ENCODE measurements at regions not wholly inside any gene's neighbourhood (a gene's known extent, or its start where the extent isn't known, plus 50 kb on each side); places are given as distances from the start of the nearest gene placed in this dataset.

DNA sequence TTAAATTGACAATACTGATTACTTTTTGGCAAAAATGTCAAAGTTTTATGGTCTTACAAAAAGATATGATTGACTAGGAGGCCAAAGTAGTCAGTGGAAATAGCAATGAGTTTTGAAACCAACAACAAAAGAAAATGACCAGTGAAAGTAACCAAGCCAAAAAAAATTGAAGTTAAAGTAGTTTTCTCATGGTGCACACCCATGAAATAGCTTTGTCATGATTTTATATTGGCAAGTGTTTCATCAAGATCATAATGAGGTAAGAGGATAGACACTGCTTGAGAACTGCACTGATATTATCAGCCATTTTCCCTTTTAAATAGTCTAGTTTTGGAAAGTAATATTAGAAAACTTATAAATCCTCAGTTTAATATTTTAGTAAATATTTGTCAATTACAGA, 206.2 kb upstream of the ADAMTS5 start:
- no peak for DNase-seq

DNA sequence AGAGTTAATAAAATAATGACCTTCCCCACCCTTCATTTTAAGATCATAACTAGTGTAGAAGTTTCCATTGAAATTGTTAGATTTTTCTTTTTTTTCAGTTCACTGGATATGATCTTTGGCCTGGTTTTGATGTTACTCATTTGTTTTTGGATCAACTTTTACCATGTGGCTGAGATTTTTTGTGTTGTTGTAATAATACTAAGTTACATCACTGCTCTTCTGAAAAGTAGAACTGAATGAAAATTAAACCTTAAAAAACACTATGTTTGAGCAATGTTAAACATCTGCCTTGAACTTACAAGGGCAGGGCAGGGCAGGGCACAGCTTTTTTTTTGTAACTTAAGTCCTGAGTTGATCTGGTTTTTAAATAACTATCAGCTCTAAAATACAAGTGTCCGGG, 204.8 kb upstream of the ADAMTS5 start:
- no peak for DNase-seq

DNA sequence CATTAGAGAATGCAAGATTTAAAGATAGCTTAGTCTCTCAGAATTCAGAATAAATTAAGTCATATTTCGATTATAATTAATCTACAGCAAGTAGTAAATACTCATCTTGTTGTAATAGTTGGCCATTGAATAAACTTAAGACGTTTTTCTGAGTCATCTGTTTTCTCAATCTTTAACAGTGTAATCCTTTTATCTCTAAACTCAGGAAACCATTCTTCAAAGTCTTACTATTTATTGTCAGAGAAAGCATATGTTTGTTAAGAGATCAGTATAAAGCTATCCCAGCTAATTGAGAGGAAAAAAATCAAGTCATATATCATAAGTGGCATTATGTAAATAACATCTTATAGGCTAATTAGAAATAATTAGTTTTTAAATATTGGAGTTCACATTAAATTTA, 201.2 kb upstream of the ADAMTS5 start:
- DNase-seq = no peak

DNA sequence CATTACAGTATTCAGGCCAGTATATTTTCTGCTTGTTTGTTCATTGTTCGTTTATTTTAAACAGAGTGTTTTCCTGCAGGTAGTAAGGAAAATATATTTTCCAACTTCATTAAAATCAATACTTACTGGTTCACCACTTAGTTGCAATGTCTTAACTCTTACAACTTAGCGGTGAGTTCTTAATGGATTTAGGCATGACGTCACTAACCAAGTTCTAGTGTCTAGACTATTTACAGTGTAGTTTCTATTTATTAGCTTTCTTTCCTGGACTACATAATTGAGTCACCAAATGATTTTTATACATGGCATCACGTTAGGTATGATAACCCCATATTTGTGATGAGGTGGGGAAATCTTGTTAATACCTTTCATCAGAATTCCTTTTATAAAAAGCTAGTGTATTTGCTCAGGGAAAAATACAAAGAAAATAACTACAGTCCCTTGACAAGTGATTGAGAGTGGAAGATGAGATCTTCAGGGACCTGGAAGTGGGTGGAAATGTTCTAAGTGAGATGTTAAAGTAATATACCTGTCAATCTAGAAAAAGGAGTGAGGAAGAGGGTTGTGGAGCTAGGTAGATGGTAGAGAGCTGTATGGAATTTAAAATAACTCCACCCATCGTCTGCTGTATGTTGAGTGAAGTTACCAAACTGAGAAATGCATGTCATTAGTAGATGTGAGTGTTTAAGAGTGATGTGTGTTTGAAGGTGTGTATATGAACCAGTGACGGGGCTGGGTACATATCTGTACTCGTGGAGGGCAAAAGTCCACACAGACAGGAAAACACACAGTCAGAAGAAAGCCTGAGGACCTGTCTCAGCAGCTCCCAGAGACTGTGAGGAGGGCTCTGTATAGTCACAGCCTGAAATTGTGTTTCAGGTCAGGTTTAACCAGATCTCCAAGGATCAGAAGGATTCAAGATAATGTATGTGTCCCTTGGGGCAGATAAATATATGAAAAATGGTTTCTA, 197.6 kb upstream of the ADAMTS5 start:
- no peak for DNase-seq

DNA sequence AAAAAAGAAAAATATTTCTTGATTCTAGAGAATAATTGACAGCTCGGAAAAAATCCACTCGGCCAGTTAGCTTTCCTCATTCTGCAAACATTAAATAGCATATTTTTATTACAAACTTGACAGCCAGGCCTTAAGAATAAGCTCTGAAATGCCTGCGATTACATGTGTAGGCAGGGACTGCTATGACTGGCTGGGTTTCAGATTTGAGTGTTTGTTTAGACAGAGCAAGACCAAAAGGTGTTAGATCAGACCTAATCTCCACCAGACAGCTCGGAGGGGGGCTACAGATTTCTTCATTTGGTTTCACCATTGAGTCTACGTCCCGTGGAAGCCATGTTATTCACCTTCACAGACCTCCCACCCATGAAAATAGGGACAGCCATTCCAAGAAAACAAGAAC, 192.1 kb upstream of the ADAMTS5 start:
- DNase-seq = no peak

DNA sequence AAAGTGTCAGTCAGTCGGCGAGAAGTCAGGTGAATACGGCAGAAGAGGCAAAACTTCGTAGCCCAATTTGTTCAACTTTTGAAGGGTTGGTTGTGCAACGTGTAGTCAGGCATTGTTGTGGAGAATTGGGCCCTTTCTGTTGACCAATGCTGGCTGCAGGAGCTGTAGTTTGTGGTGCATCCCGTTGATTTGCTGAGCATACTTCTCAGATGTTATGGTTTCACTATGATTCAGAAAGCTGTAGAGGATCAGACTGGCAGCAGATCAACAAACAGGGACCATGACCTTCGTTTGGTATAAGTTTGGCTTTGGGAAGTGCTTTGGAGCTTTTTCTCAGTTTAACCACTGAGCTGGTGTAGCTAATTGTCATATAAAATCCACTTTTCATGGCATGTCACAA, 190.2 kb upstream of the ADAMTS5 start:
- DNase-seq = no peak

DNA sequence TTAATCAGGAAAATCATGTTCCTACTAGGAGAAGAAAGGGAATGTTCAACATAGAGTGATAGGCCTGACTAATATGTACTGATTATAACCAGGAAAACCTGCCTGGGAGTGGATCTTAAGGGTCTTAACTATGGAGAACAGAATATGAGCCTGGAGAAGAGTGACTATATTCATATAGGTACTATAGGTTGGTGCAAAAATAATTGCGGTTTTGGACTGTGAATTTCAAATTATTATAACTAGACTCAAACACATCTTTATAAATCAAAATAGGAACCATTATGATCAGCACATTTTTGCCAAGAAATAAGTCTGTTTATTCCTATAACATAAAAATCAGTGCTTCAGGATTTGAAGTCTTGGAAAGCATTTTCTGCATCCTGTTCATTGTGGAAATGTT, 189.8 kb upstream of the ADAMTS5 start:
- no peak for DNase-seq

DNA sequence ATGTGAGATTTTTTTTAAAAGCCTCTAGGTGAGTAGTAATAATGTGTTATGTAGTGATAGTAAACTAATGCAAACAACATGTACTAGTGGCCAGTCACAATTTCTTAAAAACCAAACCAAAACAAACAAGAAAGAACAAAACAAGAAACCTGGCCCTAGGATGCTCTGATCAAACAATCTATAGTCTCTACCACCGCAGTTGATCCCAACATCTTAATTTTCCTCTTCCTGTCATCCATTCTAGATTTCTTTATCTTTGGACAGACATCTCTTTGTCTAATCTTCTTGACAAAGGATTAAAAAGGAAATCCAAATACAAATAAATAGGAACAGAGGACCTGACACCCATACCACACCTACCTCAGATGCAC, 188.2 kb upstream of the ADAMTS5 start:
- DNase-seq = no peak

DNA sequence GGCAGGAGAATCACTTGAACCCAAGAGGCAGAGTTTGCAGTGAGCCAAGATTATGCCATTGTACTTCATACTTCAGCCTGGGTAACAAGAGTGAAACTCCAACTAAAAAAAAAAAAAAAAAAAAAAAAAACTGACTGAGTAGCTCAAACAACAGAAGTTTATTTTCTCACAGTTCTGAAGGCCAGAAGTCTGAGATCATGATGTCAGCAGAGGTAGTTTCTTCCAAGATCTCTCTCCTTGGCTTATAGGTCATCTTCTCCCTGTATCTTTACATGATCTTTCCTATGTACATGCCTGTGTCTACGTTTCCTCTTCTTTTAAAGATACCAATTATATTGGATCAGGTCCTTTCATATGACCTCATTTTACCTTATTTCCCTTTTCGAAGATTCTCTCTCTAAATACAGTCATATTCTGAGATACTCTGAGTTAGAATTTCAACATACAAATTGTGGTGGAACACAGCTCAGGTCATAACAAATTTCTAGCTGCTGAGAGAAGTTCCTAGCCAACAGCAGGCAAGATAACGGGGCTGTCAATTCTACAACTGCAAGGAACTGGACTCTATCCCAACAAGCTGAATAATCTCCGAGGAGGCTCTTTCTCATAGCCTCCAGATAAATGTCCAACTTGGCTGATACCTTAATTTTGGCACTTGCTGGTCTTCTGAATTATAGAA, 187.7 kb upstream of the ADAMTS5 start:
- DNase-seq = no peak

DNA sequence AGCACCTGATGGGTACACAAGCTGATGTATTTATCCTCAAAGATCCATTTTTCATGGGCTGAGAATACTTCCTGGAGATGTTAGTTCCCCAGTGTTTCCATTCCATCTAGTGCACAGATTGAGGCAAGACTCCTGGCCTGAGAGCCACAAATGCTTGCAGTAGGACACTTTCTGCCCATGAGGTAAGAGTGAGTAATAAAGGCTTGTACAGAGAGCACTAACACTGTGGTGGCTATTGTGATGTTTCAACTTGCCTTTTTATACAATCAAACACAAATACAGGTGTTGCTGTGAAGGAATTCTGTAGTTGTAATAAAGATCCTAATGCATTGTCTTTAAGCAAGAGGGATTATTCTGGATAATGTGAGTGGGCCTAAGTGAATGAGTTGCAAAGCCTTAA, 186.1 kb upstream of the ADAMTS5 start:
- DNase-seq = no peak

DNA sequence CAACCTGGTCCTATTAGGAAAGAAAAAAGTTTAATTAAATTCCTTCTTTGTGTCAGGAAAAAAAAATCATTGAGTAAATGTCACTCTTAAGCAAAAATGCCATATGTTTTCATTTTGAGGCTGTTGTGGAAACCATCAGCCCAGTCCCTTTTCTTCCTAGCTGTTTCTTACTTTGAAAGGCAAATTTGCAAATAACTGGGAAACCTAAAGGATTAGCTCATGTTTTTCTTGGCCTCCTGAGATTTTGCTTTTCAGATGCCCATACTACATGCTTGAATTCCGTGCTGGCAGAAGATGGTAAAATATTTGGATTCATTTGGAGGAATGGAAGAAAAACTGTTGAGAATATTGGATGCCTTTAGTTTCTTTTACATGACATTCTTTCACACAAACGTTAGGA, 182.1 kb upstream of the ADAMTS5 start:
- no peak for DNase-seq

DNA sequence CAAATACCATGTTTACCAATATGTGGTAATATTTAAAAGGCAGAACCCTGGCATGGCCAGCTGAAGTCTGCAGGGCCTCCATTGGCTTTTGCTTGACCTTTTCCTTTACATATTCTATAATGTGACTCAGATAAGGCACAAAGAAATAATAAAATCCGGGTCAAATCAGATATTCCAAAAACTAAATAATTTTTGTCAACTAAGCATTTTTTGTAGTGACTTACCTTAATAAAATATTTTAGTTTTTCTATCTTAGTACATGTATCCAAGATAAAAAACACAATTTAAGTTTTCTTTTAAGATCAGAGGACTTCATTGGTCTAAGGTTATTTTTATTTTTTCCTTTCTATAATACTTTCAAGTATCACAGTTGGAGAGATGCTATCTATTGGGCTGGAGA, 179.4 kb upstream of the ADAMTS5 start:
- DNase-seq = no peak

DNA sequence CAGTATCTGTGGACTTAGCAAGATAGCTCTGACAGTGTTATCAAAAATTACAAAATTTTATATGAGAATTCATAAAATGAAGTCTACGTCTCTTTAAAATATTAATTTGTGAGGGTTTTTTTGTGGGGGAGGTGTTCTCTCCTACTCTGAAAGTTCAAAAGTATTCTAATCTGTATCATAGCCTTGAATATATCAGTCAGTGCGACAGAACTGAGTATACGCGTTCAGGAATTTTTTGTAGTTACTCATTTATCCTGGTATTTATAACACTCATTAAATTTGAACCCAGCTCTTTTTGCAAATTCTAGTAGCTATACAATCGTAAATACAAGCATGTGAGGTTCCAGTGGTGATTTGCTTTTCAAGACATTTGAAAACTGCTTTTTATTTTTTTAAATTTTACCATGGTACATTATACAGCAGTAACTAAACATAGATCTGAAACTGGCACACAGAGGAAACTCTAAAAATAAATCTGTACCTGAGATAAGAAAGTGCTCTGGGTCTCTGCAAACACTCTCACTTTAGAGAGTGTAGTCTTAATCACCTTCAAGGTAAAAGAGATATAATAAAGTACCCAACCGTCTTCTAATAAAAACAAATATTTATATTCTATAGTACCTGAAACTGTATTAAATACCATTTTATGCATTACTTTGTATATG, 178.4 kb upstream of the ADAMTS5 start:
- no peak for DNase-seq

DNA sequence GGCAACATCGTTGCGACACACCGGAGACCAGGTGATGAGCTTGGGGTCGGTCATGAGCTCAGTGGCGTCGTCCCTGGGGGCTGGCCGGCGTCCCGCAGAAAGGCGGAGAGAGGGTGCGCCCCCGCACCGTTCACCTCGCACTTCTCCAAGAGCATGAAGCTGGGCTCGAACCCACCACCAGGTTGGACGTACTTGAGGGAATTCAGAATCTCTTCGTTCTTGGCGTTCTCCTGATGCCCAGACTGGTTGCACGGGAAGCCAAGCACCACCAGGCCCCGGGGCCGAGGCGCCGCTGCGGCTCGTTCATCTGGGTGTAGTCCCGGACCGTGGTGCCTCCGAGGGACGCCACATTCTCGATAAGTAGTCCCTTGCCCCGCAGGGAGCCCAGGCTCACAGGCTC, 176.6 kb upstream of the ADAMTS5 start:
- DNase-seq = no peak

DNA sequence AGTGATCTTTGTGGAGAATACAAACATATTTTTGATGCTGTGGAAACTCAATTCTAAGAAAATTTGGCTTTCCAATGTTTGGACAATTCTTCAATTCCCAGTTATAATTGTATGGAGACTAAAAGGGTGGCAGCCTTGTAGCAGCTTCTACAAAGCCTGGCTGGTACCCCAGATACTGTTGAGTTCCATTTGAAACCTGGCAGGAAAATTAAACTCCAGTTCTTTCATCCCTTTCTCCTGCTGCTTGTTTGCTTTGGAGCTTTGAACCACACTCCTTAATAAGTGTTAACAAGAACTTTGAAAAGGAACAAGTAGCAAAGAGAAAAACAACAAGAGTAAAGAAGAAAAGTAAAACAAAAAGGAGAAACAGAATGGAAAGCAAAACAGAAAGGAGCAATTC, 172.6 kb upstream of the ADAMTS5 start:
- no peak for DNase-seq

DNA sequence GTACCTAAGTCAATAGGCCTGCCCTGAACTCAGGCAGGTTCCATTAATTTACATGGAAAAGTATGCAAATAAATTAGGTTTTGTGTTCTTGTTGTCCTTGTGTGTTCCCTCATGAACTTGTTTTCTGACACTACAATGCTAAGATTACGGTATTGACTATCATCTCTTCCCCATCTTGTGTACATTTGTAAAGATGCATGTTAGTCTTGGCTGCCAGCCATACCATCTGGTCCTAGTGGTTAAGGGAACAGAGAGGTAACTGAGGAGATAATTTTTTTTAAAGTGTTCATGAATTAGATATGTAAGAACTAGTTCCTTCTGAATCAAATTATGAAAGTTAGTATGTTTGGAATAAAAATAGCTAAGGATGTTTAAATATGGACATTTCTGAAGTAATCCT, 167.6 kb upstream of the ADAMTS5 start:
- DNase-seq = no peak

DNA sequence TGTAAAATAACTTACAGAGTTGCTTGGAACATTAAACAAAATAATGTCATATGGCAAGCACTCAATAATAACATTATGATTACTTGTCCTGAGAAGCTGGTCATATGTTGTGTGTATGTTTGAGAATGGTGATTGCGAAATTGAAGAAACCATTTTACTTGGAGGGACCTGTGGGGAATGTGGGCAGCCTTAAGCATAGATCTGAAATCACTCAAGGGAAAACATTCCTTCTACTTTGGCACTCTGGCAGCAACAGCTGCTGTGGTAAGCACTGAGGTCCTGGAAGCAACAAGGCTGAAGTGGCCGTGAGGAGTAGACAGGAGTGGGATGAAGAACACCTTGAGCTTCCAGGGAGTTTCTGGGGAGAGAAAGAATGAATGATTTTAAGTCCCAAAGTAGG, 165.4 kb upstream of the ADAMTS5 start:
- no peak for DNase-seq

DNA sequence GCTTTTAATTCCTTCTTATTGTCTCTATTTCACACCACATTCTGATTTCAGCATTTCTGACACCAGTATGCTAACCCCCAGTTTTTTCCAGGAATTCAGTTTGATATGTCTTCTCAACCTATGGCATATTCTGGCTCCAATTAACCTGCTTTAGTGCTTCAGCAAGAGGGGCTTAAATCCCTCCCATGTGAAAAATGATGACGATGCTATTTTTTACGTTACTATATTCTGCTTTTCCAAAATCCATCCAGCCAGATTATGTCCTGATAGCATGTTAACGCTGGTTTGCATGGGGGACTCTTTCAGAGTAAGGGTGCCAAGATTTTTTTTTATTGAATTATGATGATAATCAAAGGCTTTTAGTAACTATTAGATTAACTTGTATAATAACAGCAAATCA, 163.3 kb upstream of the ADAMTS5 start:
- no peak for DNase-seq

DNA sequence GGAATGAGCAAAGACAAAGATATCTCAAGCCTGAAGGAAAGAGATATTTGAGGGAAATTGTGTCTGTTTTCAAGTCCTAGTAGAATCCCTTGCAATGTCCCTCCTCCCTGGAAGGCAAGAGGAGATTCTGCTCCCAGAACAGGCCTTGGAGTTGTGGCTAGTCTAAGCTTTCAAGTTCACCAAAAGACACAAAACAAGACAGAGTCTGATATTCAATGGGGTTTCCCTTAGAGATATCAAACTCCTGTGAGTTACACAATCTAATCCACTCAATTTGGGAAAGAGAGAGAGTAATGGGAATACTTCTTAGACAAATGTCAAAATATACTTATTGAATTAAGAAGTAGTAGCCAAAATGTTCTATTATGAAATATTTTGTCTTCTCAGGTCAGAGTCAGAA, 162.8 kb upstream of the ADAMTS5 start:
- DNase-seq = no peak

DNA sequence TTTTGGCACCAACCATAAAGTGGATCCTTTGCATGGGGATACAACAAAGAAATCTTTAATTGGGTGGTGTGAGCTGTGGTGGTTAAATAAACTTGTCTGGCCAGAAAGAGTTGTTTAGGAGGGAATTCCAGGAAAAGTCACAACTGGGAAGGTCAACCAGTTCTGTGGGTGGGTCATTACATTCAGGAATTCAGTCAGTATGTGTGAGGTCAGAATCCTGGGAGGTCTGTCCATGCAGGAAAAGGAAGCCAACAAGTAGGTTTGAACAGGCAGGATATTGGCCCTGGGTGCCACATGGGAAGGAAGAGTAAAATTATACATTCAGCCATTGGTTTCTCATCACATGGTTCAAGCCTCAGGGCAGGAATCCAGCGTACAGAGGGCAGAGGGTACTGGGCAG, 162.3 kb upstream of the ADAMTS5 start:
- no peak for DNase-seq

DNA sequence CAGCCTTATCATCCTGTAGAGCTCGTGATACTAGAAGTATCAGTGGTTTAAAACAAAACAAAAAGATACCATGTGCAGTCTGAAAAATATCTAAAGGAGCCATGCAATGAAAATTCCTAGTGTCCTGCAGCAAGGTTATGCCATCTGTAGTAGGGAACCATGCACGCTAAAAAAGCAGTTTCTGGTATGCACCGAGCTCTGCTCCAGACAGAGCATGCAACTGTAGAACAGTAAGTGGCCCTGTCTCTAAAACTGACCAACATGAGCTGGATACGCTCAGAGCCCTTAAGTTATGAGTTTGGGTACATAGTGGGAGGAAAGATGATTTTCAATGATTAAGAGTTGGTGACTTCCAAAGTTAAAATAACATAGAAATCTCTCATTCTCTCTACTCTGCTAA, 159.3 kb upstream of the ADAMTS5 start:
- DNase-seq = no peak

DNA sequence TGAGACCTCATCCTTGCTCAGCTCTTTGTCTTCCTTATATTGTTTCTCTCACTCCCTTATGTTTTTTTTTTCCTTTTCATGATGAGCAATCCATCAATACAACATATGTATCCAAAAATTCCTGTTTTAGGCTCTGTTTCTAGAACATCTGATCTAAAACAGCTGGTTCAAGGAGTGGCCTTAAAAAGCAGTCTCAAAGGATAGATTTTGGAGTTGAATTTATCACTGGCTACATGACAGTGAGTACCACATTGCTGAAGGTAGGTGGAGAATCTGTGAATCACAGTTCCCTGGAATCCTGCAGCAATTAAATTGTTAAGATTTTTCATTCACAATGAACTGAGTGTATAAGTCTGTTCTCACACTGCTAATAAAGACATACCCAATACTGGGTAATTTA, 155.8 kb upstream of the ADAMTS5 start:
- DNase-seq = no peak

DNA sequence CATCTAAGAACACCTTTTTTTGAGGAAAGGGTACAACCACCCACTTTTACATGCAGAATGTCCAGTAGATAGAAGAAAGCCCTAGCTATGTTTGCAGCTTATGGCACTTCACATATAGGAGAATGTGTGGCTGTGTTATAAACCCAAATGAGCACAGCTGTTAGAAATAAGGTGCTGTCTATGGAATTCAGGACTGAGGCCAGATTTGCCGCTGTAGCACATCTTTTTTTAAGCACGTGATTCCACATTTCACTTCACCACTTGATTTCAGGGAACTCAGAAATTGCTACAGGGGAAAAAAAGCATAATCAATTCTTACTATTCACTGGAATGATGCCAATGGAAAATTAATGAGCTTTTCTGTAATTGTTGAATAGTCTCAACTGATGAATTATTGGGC, 147.2 kb upstream of the ADAMTS5 start:
- no peak for DNase-seq

DNA sequence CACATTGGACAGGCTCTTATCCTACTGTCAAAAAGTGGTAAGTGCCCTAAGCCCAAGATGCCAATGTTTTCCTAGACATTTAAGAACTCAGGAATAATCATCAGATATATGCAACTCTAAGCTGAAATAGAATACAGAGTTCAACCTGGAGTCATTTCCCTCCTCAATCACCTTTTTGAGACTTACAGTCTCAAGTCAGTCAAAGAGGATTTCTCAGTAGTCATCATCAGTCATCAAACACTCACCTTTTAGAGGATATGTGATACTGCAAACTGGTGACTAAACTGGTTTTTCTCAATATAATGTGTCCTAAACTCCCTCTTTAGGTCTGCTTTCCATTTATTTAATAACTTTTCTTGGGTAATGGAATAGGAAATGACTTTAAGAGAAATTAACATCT, 145.3 kb upstream of the ADAMTS5 start:
- no peak for DNase-seq
